HCT116 (cell line): ENCODE measurements at regions not wholly inside any gene's neighbourhood (a gene's known extent, or its start where the extent isn't known, plus 50 kb on each side); places are given as distances from the start of the nearest gene placed in this dataset.

Source experiments
- RAD21 ChIP-seq: IDR thresholded peaks from 2 replicates; pipeline ENCODE4 v1.6.1; 2012; ENCODE audit warnings: low read depth, mild to moderate bottlenecking
- TF ChIP-seq, protein P1 (sequence below), 3 experiments: fragments of 200-600 bp in 1 of 3; sonication (generic) in 1 of 3; IDR thresholded peaks in 2 of 3; conservative IDR thresholded peaks in 1 of 3; 2 replicates each; pipeline ENCODE4 v1.5.1; 2012 to 2017; ENCODE audit warnings: low read depth in 2 of 3, low read length in 2 of 3, antibody characterized with exemption in 1 of 3, borderline replicate concordance in 1 of 3, control low read depth in 1 of 3, mild to moderate bottlenecking in 1 of 3, mixed read lengths in 1 of 3, mixed run types in 1 of 3, moderate library complexity in 1 of 3; ENCODE audit not compliant: insufficient read depth in 1 of 3

DNA sequence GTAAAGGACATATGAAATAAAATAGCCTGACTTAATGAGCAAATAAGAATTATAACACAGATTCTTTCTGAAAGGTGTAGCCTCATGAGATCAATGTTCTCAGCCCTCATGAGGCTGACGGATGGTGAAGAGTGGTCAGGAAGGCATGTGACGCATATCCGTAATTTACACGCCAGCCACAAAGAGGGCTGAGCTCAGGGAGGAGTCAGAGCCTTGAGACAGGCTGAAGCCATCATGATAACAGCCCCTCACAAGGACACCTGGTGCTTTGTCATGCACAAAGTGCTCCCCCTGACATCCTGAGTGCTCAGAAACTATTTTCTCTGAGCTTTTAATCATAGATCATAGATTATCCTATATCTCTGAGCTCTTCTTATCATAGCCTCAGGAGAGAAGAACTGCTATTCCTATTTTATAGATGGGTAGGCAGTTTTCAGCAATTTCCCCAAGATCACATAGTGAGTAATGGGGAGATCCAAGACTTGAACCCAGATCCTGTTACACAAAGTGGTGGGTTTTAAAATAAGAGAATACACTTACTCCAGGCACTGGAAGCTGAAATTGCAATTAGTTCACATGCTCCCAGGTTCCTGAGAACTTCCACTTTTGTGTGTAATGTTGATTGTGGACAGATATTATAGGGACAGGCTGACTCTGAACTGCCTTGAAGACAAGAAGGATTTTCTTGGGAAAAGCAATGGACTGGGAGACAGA, 267.1 kb downstream of the RPLP1 start:
- TF ChIP-seq, protein P1, sequence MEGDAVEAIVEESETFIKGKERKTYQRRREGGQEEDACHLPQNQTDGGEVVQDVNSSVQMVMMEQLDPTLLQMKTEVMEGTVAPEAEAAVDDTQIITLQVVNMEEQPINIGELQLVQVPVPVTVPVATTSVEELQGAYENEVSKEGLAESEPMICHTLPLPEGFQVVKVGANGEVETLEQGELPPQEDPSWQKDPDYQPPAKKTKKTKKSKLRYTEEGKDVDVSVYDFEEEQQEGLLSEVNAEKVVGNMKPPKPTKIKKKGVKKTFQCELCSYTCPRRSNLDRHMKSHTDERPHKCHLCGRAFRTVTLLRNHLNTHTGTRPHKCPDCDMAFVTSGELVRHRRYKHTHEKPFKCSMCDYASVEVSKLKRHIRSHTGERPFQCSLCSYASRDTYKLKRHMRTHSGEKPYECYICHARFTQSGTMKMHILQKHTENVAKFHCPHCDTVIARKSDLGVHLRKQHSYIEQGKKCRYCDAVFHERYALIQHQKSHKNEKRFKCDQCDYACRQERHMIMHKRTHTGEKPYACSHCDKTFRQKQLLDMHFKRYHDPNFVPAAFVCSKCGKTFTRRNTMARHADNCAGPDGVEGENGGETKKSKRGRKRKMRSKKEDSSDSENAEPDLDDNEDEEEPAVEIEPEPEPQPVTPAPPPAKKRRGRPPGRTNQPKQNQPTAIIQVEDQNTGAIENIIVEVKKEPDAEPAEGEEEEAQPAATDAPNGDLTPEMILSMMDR (IDR thresholded peaks at IDR 0.05 in 2 of 3, conservative IDR thresholded peaks at IDR 0.05 in 1 of 3; ENCODE audit: borderline replicate concordance in 1 of 3, insufficient read depth in 1 of 3, low read depth in 2 of 3, low read length in 2 of 3): no peak
- TF ChIP-seq RAD21: no peak
